Head of caudate nucleus (tissue), 42 donors: ENCODE measurements at regions not wholly inside any gene's neighbourhood (a gene's known extent, or its start where the extent isn't known, plus 50 kb on each side); places are given as distances from the start of the nearest gene placed in this dataset.

Experiments used
- DNase-seq, 42 donors: peaks; one replicate each; pipeline versions ENCODE4 v3.0.0 to v3.0.0-alpha.2; 2020 to 2021; ENCODE audit warnings: mixed read lengths in 7 of 42
- intact Hi-C: fragments of 100-400 bp; cut with DNase I; formaldehyde crosslinking; loops from one replicate; pipeline ENCODE4 v1.15.0; 2022

- DNase-seq: no peak
- intact Hi-C loops: no loop called here
Measured at GRCh38 chr10:90143937-90144336, 442.5 kb downstream of the KIF20B start.

DNA sequence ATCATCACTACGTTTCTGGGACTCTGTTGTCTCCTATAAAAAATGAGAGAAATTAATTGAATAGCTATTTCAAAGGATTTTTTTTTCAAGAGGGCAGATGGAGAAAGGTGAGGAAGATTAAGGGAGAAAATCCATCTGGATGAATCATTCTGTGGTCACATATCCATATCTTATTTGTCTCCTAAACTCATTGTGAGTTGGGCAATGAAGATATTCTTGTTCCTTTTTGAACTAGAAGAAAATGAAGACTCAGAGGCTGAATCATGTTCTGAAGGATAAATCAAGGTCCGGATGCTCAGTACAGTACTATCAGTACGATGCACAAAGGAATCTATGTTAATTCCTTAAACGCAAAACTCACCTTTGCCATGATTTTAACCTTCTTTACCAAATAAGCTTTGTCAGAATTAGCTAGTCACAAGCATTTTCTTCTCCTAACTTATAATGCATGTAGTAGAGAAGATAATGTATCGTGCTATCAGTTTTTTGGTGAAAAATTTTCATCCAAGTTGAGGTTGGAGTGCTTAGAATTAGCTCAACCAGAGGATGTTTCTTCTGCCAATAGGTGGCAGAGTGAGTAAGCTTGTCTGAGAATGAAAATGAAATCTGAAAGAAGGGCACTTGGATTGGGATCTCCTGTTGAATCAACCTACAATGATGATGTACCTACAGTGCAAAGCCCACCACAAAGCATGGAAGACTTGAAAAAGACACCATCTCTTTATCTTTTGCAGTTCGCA is 446.9 kb downstream of the KIF20B start:
- intact Hi-C loops: no loop called here
- peak in 9 of 42 donors; percentile 4 to 45 (median 13) for DNase-seq

- intact Hi-C loops: no loop called here
- no peak for DNase-seq
Measured at GRCh38 chr10:90149563-90149962, 448.2 kb downstream of the KIF20B start.

- DNase-seq: no peak
- intact Hi-C loops: no loop called here
Measured at GRCh38 chr10:90162271-90162853, 461.0 kb downstream of the KIF20B start.

DNA sequence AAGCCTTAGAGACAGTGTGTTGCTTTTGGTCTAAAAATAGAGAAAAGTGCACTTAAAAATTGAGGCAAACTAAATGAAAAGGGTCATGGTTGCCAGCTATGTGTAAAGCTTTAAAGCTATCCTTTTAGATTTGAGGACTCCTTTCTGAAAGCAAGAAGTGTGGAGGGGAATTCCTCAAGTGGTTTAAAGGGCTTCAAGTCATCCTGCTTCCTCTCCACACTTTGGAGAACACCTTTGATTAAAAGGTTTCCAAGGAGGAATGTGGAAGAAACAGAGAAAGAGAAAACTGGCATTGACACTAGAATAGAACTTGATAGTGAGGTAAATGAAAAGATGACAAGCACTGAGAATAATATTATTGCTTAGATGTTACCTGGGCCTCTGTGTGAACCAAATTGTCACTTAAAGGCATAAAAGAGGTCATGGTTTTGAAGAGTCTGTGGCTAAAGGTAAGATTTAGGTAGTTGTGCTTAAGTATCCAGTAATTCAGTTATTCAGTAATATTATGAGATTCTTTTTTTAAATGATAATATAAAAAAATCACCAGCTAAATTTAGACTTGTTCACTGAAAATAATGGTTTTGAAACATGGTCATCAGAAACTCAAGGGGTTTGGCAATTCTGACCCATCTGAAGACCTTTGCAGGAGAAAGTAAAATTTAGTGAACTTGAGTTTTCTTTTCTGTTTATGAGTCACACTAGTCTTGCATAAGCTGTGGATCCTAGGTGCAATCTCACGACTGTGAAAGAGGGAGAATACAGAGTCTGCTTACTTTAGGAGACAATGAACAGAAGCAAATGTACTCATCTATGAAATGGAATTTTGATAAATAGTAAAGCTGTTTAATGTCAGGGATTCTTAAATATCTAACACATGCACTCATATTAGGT is 466.0 kb downstream of the KIF20B start:
- DNase-seq: no peak
- intact Hi-C loops: no loop called here

DNA sequence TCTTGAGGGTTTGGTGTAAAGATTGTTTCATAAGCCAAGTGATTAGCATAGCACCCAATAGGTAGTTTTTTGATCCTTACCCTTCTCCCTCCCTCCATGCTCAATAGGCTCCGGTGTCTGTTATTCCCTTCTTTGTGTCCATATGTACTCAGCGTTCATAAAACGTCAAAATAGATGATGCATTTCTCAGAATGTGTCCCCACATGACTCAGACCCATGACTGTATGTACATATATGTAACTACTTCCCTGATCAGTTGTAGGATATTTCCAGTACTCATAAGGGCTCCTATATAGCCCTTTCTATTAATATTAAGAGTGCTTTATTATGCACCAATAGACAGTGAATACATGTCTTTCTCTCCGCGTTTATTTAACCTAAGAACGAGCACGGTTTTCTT is 466.9 kb downstream of the KIF20B start:
- no peak for DNase-seq
- intact Hi-C loops: no loop called here

- intact Hi-C loops: no loop called here
Measured at GRCh38 chr10:90171014-90171722, 469.8 kb downstream of the KIF20B start.

DNA sequence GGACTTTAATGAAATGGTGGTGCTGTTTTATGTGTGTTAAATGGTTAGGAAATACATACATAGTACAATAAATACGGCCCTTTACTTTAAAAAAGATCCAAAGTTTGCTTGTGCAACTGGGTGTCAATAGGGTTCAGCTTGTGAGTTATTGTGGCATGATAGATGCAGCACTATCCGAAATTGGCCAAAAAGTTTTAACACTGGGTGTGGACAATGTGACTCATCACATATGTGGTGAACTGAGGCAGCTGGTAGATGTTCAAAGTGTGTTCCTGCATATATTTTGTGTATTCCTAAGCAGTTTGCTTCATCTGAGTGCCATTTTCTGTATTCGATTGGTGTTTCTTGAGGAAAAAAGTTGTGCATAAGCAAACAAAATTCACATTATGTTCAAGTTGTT is 473.1 kb downstream of the KIF20B start:
- no peak for DNase-seq
- intact Hi-C loops: no loop called here

More at GRCh38 chr10:90171014-90171722, 469.8 kb downstream of the KIF20B start:
- DNase-seq: no peak

GRCh38 chr10:90175161-90175681 is 473.8 kb downstream of the KIF20B start:
- DNase-seq: peak in 4 of 42 donors; percentile 3 to 38 (median 6)
- intact Hi-C loops: no loop called here

- intact Hi-C loops: no loop called here
- no peak for DNase-seq
Measured at GRCh38 chr10:90179696-90180407, 478.5 kb downstream of the KIF20B start.

DNA sequence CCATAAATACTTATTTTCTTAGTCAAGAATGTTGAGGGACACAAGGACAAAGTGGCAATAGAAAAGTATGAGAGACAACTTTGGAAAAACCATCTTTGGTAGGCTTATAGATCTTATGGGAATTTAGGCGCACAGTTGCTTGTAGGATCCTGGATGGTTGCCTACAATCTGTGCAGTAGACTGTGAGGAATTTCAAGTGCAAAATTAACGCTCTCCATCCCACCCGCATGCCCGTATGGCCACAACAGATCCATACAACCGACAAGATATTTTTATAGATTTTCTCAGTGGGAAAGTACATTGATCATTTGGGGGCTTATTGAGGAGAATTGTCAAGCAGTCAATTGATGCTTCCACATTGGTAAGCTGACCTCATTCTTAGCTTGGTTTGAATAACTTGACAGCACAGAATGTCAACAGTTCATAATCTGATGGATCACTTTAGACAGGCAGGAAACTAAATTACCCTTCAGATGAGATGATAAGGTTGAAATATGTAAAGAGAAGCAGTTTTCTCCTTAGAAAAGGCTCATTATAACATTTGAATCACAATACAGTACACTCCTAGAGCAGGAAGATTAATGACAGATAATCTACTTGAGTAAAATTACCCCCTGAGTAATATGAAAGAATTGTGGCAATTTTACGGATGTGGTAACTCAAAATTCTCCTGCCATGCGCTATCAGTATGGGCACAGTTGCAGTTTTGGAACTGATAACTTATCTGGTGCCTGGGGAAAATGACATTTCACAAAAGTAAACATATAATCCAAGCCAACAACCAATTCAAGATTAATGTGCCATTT is 479.7 kb downstream of the KIF20B start:
- no peak for DNase-seq
- intact Hi-C loops: no loop called here

GRCh38 chr10:90192825-90193224 is 491.4 kb downstream of the KIF20B start:
- DNase-seq: no peak

DNA sequence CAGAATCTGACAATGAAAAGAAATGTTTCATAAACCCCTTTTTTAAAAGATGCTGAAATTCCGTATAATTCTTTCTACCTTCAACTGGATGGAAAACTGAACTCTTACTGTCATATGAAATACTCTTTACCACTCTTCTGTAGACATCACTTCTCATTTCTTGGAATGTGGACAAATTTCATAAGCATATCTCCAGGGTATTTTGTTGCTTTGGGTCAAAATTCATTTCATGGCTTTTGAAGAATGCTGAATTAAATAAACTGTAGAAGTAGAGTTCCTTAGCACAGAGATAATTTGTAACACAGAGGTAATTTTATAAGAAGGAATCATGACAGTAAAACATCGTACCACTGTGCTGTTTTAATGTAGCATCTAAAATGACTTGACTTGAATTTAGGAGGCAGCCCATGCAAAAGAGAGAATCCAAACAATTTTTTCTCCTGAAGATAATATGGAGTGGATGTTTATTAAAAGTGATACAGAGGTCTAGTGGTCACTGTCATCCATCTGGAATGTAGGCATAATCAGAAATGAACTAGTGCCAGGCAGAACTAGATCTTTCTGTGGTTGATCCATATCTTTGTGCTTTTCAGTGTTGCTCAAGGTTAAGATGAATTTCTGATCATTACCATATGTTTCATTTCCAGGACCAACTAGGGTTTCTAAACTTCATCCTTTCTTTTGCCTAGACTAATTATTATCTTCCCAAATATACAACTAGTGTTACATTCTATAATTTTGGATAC is 492.0 kb downstream of the KIF20B start:
- intact Hi-C loops: no loop called here
- DNase-seq: no peak

More at GRCh38 chr10:90192825-90193224, 491.4 kb downstream of the KIF20B start:
- intact Hi-C loops: no loop called here

GRCh38 chr10:90195288-90195840 is 494.0 kb downstream of the KIF20B start:
- no peak for DNase-seq
- intact Hi-C loops: no loop called here

DNA sequence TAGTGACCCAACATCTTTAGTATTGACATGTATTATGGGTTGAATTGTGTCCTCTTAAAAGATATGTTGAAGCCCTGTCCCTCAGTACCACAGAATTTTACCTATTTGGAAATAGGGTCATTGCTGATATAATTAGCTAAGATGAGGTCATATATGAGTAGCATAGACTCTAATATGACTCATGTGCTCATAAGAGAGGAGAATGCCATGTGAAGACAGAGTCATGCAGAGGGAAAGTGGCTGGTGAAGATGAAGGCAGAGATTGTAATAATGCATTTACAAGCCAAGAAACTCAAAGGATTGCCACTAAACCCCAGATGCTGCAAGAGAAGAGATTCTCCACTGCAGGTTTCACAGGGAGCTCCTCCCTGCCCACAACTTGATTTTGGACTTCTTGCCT is 496.4 kb downstream of the KIF20B start:
- intact Hi-C loops: no loop called here

GRCh38 chr10:90199093-90199492 is 497.7 kb downstream of the KIF20B start:
- DNase-seq: no peak
- intact Hi-C loops: no loop called here

More for the DNA sequence above, 496.4 kb downstream of the KIF20B start:
- DNase-seq: no peak

- intact Hi-C loops: no loop called here
- DNase-seq: no peak
Measured at GRCh38 chr10:90199513-90199912, 498.1 kb downstream of the KIF20B start.
